HG03095 (cell line): ENCODE measurements at regions not wholly inside any gene's neighbourhood (a gene's known extent, or its start where the extent isn't known, plus 50 kb on each side); places are given as distances from the start of the nearest gene placed in this dataset.

Source experiments
- ATAC-seq: cut with Tn5 transposase; IDR thresholded peaks from one replicate; pipeline ENCODE4 v1.9.1; 2021; ENCODE audit warnings: moderate library complexity; ENCODE audit not compliant: unreplicated experiment

- no peak for ATAC-seq
These were observed 331.5 kb downstream of the CBLN1 start for GRCh38 chr16:48950184-48950583.

- ATAC-seq: no peak
These were observed 332.0 kb downstream of the CBLN1 start for GRCh38 chr16:48949636-48950035.

- no peak for ATAC-seq
These were observed 332.7 kb downstream of the CBLN1 start for GRCh38 chr16:48948911-48949310.

GRCh38 chr16:48947371-48947713, 334.3 kb downstream of the CBLN1 start:
- ATAC-seq: no peak

GRCh38 chr16:48946686-48947370, 334.8 kb downstream of the CBLN1 start:
- ATAC-seq: no peak

GRCh38 chr16:48942996-48943395, 333.0 kb upstream of the N4BP1 start:
- ATAC-seq: no peak

- no peak for ATAC-seq
These were observed 326.8 kb upstream of the N4BP1 start for GRCh38 chr16:48936811-48937210.

- ATAC-seq: no peak
These were observed 322.4 kb upstream of the N4BP1 start for GRCh38 chr16:48932216-48932855.

GRCh38 chr16:48930951-48931553, 321.1 kb upstream of the N4BP1 start:
- no peak for ATAC-seq

GRCh38 chr16:48919791-48920190, 309.8 kb upstream of the N4BP1 start:
- ATAC-seq: no peak

GRCh38 chr16:48918520-48919258, 308.7 kb upstream of the N4BP1 start:
- ATAC-seq: no peak

- no peak for ATAC-seq
These were observed 306.6 kb upstream of the N4BP1 start for GRCh38 chr16:48916566-48916965.

- no peak for ATAC-seq
These were observed 304.1 kb upstream of the N4BP1 start for GRCh38 chr16:48914070-48914469.

- ATAC-seq: no peak
These were observed 303.4 kb upstream of the N4BP1 start for GRCh38 chr16:48913384-48913783.

- no peak for ATAC-seq
These were observed 302.4 kb upstream of the N4BP1 start for GRCh38 chr16:48912360-48912759.

GRCh38 chr16:48911700-48912099, 301.7 kb upstream of the N4BP1 start:
- ATAC-seq: no peak

- no peak for ATAC-seq
These were observed 300.2 kb upstream of the N4BP1 start for GRCh38 chr16:48910214-48910613.

GRCh38 chr16:48909231-48909630, 299.3 kb upstream of the N4BP1 start:
- ATAC-seq: no peak

- ATAC-seq: no peak
These were observed 298.1 kb upstream of the N4BP1 start for GRCh38 chr16:48907906-48908634.

GRCh38 chr16:48905632-48906505, 295.9 kb upstream of the N4BP1 start:
- no peak for ATAC-seq
